ENCODE measurements at regions not wholly inside any gene's neighbourhood (a gene's known extent, or its start where the extent isn't known, plus 50 kb on each side); places are given as distances from the start of the nearest gene placed in this dataset.

DNA sequence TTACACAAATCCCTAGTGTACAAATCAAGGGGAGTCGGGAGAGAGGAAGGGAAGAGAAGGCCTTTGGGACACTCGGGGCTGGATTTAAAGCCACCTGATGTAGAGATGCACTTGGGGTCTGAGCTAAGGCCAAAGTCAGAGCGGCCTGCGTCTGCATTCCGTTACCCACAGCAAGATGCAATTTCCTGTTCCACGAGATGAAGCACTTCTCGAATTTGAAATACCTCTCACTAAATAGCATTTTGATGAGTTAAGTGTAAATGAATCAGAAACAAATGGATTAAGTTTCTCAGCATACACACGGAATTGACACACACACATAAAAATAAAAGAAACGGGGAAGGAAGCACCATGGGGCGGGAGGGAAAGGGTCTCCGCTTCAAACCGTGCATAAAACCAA lies 386.0 kb downstream of the SOX9 start:
- no peak overlapping the region for H3K27ac Mint-ChIP-seq
- Histone ChIP-seq H3K36me3 (ENCODE audit: control insufficient read depth, insufficient read depth, low read length) (no peaks in the 10 kb centered on the region), H3K4me3 (ENCODE audit: low read length) (no peak overlapping the region), H3K27me3 (ENCODE audit: control insufficient read depth, insufficient read depth, low read length, poor library complexity, severe bottlenecking) (peaks cover 7% of the 10 kb centered on the region), H3K27ac (ENCODE audit: low read depth, low read length) (no peak overlapping the region), H3K9ac (ENCODE audit: extremely low read depth, low read length, poor library complexity, severe bottlenecking) (no peak overlapping the region), H3K9me3 (ENCODE audit: control insufficient read depth, low read length) (no peaks in the 10 kb centered on the region), H3K4me1 (ENCODE audit: control insufficient read depth, insufficient read depth, low read length) (no peaks in the 10 kb centered on the region)
- H3K4me1 Mint-ChIP-seq = peaks cover 10% of the 10 kb centered on the region
- DNase-seq = no peak
- WGBS, 2 experiments (ENCODE audit: insufficient coverage in 1 of 2, insufficient read length in 1 of 2) = 93 to 96% methylated on average over 9 to 11 of the region's 12 CpGs
- H3K36me3 Mint-ChIP-seq (ENCODE audit: low read depth) = no peaks in the 10 kb centered on the region
- no peak overlapping the region for H3K4me3 Mint-ChIP-seq
- H3K9me3 Mint-ChIP-seq = peaks cover 11% of the 10 kb centered on the region
- peaks cover 17% of the 10 kb centered on the region for H3K27me3 Mint-ChIP-seq (ENCODE audit: insufficient read depth)
- TF ChIP-seq, protein P1, sequence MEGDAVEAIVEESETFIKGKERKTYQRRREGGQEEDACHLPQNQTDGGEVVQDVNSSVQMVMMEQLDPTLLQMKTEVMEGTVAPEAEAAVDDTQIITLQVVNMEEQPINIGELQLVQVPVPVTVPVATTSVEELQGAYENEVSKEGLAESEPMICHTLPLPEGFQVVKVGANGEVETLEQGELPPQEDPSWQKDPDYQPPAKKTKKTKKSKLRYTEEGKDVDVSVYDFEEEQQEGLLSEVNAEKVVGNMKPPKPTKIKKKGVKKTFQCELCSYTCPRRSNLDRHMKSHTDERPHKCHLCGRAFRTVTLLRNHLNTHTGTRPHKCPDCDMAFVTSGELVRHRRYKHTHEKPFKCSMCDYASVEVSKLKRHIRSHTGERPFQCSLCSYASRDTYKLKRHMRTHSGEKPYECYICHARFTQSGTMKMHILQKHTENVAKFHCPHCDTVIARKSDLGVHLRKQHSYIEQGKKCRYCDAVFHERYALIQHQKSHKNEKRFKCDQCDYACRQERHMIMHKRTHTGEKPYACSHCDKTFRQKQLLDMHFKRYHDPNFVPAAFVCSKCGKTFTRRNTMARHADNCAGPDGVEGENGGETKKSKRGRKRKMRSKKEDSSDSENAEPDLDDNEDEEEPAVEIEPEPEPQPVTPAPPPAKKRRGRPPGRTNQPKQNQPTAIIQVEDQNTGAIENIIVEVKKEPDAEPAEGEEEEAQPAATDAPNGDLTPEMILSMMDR (conservative IDR thresholded peaks at IDR 0.05) = no peak

- H3K27ac Mint-ChIP-seq = no peak overlapping the region
- no peak overlapping the region for H3K4me3 ChIP-seq (ENCODE audit: low read length)
- H3K27me3 ChIP-seq (ENCODE audit: control insufficient read depth, insufficient read depth, low read length, poor library complexity, severe bottlenecking) = peaks cover 5% of the 10 kb centered on the region
- H3K9me3 Mint-ChIP-seq = peaks cover 11% of the 10 kb centered on the region
- H3K27ac ChIP-seq (ENCODE audit: low read depth, low read length) = no peak overlapping the region
- peaks cover 7% of the 10 kb centered on the region for H3K4me1 Mint-ChIP-seq
- TF ChIP-seq, protein P1 (conservative IDR thresholded peaks at IDR 0.05) = no peak
- no peaks in the 10 kb centered on the region for H3K36me3 Mint-ChIP-seq (ENCODE audit: low read depth)
- DNase-seq = no peak
- H3K4me1 ChIP-seq (ENCODE audit: control insufficient read depth, insufficient read depth, low read length) = no peaks in the 10 kb centered on the region
- no peaks in the 10 kb centered on the region for H3K9me3 ChIP-seq (ENCODE audit: control insufficient read depth, low read length)
- no peak overlapping the region for H3K4me3 Mint-ChIP-seq
- H3K36me3 ChIP-seq (ENCODE audit: control insufficient read depth, insufficient read depth, low read length) = no peaks in the 10 kb centered on the region
- 80 to 86% methylated on average over 1 to 7 of the region's 7 CpGs for WGBS, 2 experiments (ENCODE audit: insufficient coverage in 1 of 2, insufficient read length in 1 of 2)
- peaks cover 11% of the 10 kb centered on the region for H3K27me3 Mint-ChIP-seq (ENCODE audit: insufficient read depth)
- H3K9ac ChIP-seq (ENCODE audit: extremely low read depth, low read length, poor library complexity, severe bottlenecking) = no peak overlapping the region
These were observed 386.6 kb downstream of the SOX9 start for GRCh38 chr17:72507370-72507769.

DNA sequence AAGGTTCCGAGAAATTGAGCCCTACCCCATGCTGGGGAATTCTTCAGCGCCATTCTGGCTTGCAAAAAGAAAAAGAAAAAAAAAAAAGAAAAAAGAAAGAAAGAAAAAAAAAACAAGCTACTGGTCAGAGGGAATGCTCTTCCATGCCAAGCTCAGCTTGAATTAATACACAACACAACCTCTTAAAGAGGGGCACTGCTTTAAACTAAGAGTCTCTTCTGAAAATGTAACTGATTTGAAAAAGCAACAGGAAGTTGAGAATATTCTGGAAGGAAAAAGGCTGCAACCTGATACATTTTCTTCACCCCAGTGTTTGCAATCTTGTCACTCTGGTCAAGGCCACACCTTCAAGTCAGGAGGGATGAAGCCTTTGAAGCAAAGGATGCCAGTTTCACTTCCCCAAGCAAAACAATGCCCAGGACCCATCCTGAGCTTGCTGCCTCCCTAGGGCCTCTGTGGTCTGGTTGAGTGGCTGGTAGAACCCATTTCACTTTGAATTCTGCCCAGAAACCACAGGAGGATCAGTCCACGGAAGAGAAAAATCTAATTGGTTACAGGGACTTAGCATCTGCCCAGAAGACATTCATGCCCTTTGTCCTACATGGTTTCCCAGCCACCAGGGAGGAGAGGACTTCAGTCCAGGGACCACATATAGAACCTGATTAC lies 389.7 kb downstream of the SOX9 start:
- Mint-ChIP-seq H3K27ac (no peak overlapping the region), H3K4me1 (peaks cover 9% of the 10 kb centered on the region), H3K4me3 (no peak overlapping the region), H3K27me3 (ENCODE audit: insufficient read depth) (no peaks in the 10 kb centered on the region), H3K9me3 (peaks cover 5% of the 10 kb centered on the region), H3K36me3 (ENCODE audit: low read depth) (no peaks in the 10 kb centered on the region)
- H3K27ac ChIP-seq (ENCODE audit: low read depth, low read length) = no peak overlapping the region
- no peaks in the 10 kb centered on the region for H3K4me1 ChIP-seq (ENCODE audit: control insufficient read depth, insufficient read depth, low read length)
- no peak for DNase-seq
- H3K9ac ChIP-seq (ENCODE audit: extremely low read depth, low read length, poor library complexity, severe bottlenecking) = no peak overlapping the region
- WGBS, 2 experiments (ENCODE audit: insufficient coverage in 1 of 2, insufficient read length in 1 of 2) = 77 to 100% methylated on average over 1 to 3 of the region's 3 CpGs
- H3K27me3 ChIP-seq (ENCODE audit: control insufficient read depth, insufficient read depth, low read length, poor library complexity, severe bottlenecking) = no peaks in the 10 kb centered on the region
- no peak overlapping the region for H3K4me3 ChIP-seq (ENCODE audit: low read length)
- H3K9me3 ChIP-seq (ENCODE audit: control insufficient read depth, low read length) = no peaks in the 10 kb centered on the region
- TF ChIP-seq, protein P1 (conservative IDR thresholded peaks at IDR 0.05) = no peak
- no peaks in the 10 kb centered on the region for H3K36me3 ChIP-seq (ENCODE audit: control insufficient read depth, insufficient read depth, low read length)

All from endodermal cell (in vitro differentiated cells).